Limb (tissue), 2 donors: ENCODE measurements at regions not wholly inside any gene's neighbourhood (a gene's known extent, or its start where the extent isn't known, plus 50 kb on each side); places are given as distances from the start of the nearest gene placed in this dataset.
"Not testable (repeated sequence)": the region's sequence is repeated elsewhere in the genome, so short reads cannot be mapped to it uniquely, and the experiment has no call there.

Experiments used
- DNase-seq, 2 donors: peaks; one replicate each; pipeline ENCODE4 v3.0.0-alpha.2; 2016; ENCODE audit errors: extremely low spot score in 2 of 2

DNA sequence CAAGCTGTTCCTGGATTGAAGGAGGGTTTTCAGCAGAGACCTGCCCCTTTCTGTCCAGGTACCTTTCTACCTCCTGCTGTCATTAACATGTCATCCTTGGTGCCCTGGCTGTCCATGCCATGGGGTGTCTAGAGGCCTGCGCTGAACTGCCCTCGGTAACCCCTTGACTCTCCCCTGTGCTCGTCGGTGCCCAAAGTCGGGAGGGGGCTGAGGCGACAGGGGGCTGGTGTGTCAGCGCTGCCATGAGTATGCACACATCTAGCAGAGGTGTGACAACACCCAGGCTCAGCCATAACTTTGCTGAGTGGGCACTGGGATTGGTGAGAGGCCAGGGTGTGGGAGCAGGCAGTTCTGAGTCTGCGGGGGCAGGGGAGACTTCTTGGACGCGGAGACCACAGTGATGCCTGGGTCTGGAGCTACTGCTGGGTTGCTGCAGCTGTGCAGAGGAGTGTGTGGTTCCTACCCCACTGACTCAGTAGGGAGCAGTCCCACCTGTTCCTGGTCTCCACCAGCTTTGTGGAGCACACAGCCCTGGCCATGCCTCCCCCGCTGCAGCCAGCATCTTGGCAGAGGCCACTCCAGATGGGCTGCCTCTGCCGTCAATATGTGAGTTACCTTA, 376.2 kb upstream of the SEMA3C start:
- DNase-seq, result no peak

DNA sequence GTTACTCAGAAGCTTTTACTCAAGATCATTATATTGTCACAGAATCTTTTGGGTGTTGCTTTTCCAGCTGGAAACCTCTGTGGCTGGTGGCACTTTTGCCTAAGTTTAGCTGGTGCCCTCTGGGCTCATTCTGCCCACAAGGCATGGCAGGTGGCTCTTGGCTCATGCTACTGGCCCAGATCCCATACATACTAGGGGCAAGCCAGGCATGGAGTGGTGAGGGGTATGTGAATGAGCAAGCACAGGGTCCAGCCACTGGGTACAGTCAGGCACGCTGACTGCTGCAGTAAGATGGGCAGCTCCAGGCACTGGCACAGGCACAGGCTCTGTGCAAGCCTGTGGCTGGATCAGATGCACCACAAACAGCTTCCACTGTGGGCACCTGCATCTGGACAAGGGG, 375.0 kb upstream of the SEMA3C start:
- DNase-seq, result no peak

DNA sequence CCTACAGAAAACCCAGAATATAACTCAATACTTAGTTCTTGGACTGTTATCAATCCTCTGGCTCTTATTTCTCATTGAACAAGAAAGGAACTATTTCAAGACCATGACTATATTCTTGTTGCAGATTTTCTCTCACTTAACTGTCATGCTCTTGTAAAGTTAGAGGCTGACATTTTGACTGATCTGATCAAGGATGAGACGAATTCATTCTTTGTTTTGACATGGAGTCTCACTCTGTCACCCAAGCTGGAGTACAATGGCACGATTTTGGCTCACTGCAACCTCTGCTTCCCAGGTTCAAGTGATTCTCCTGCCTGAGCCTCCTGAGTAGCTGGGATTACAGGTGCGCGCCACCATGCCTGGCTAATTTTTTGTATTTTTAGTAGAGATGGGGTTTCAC, 367.9 kb upstream of the SEMA3C start:
- DNase-seq, result not testable (repeated sequence)

DNA sequence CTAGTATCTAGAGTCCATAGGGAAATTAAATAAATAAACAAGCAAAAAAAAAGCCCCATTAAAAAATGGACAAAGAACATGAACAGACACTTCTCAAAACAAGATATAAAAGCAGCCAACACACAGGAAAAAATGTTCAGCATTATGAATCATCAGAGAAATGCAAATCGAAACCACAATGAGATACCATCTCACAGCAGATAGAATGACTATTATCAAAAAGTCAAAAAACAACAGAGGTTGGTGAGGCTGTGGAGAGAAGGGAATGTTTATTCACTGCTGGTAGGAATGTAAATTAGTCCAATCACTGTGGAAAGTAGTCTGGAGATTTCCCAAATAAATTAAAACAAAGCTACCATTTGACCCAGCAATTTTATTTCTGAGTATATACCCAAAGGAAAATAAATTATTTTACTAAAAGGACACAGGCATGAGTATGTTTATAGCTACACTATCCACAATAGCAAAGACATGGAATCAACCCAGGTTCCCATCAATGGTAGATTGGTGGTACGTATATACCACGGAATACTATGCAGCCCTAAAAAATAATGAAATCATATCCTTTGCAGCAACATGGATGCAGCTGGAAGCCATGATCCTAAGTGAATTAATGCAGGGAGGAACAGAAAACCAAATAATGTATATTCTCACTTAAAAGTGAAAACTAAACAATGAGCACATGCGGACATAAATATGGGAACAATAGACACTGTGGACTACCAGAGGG, 366.5 kb upstream of the SEMA3C start:
- DNase-seq, result no peak

DNA sequence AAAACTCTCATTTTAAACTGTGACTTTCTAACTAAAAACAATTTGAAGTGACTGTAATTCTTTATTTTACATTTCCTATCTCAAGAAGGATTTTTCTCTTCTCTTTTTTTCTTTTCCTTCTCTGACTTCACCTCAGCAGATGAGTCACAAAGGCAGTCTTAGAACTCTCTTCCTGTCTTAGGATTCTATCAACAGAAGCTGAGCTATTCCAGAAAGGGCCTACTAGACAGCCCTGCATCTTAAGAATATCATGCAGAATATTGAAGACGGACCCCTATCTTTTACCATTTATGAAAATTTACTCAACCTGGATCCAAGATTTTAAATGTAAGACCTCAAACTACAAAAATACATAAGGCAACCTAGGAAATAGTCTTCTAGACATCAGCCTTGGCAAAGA, 365.7 kb upstream of the SEMA3C start:
- no peak for DNase-seq

DNA sequence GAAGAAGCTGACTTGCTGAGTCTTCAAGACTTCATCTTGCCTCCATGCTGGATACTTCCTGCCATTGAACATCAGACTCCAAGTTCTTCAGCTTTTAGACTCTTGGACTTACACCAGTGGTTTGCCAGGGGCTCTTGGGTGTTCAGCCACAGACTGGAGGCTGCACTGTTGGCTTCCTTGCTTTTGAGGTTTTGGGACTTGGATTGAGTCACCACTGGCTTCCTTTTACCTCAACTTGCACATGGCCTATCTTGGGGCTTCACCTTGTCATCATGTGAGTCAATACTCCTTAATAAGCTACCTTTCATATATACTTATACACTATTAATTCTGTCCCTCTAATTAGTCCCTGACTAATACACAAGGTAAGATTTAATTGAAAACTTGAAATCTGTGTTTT, 361.7 kb upstream of the SEMA3C start:
- no peak for DNase-seq

DNA sequence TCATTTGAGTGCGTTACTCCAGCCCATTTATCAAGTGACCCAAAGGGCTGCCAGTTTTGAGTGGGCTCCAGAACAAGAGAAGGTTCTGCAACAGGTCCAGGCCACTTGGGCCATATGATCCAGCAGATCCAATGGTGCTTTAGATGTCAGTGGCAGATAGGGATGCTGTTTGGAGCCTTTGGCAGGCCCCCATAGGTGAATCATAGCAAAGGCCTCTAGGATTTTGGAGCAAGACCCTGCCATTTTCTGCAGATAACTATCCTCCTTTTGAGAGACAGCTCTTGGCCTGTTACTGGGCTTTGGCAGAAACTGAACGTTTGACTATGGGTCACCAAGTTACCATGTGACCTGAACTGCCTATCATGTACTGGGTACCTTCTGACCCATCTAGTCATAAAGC, 358.8 kb upstream of the SEMA3C start:
- no peak for DNase-seq

DNA sequence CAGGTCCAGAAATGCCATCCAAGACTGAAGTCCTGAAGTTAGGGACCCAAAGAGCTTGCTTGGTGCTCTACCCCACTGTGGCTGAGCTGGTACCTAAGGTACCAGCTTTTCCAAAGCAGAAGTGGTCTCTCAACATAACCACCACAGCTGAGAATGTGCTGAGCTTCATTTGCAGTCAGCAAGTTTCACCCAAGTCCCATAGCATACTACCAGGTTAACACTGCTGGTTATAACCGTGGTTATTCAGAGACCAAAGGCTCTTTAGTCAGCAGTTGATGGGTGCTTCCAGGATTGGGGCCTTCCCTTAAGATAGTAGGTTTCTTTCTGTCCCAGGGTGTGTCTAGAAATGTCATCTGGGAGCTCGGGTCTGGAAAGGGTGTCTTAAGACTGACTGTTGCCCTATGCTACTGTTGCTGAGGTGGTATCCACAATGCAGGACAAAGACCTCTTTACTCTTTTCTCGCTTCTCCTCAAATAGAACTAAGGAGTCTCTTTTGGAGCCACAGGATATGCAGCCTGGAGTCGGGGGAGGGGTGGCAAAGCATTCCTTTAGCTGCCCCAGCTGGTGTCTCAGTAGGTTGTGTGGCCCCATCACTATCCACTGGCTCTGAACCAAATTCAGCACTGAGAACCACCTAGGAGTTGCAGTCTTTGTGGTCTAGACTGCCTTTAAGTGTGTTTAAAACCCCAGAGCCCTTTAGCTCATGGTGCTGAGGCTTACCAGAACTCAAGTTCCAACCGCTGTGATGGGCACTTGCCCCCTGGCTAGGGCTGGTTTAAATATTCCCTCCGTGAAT, 354.9 kb upstream of the SEMA3C start:
- no peak for DNase-seq

DNA sequence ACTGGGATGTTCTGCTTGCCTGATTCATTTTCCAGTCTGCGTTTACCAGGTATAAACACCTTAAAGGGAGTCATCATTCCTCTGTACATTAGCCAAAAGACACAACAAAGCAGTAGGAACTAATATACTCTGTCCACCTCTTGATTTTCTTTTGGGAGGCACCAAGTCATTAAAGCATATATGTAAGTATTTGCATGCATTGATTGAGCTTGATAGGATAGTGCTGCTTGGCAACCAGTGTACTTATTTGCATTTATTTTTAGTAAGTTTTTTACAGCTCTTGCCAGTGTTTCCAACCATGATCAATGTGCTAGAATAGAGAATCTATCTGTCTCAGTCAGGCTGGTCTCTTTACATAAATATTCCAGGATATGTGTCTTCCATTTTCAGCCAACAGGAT, 353.3 kb upstream of the SEMA3C start:
- no peak for DNase-seq

DNA sequence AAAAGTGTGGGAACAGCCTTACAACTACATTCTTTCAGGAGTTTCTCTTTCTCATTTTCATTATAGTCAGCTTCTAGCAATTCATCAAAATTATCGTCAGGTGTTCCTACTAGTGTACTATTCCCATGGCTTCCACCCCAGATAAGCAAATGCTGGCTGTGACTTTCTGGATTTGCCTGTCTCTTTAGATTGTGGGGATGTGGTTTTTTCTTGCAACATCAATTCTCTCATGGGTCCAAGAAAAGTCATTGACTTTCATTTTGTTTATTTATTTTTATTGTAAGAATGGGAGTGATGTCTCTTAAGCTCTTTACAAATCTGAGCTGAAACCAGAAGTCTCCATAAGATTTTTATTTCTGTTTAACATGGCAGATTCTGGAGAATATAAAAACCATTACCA, 349.7 kb upstream of the SEMA3C start:
- no peak for DNase-seq

DNA sequence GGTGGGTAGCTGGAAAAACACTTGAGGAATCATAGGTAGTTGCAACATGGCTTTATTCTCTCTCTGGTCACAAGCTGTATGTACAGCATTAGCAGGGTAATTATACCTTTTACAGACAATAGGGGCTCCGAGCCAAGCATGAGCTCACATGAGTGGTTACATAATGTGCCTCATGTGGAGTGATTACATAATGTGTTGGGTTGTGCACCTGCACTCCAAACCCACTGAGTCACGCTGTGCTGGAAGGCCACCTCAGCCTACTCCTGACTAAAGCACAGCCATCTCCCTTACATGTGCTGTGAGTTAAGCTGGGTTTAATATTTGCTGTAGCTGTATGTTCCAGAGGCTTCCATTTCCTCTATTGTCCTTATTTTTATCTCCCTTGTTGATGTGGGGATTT, 348.7 kb upstream of the SEMA3C start:
- DNase-seq, result no peak

DNA sequence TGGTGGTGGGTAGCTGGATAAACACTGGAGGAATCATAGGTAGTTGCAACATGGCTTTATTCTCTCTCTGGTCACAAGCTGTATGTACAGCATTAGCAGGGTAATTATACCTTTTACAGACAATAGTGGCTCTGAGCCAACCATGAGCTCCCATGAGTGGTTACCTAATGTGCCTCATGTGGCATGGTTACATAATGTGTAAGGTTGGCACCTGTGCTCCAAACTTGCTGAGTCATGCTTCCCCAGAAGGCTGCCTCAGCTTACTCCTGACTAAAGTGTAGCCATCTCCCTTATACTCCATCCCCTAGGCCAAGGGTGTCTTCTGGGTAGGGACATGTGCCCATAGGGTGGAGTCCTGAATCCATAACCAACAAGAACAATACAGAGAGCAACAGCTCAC, 345.3 kb upstream of the SEMA3C start:
- no peak for DNase-seq

DNA sequence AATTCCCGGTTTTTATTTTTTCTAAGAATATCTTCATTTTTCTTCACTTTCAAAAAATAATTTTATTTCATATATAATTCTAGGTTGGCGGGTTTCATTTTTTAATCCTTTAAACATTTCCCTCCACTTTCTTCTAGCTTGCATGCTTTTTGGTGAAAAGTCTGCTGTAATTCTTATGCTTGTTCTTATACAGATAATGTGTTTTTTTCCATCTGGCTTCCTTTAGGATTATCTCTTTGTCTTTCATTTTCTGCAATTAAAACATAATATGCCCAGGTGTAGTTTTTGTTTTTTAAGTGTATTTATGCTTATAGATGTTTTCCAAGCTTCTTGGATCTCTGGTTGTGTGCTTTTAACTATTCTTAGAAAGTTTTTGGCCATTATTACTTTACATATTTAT, 341.3 kb upstream of the SEMA3C start:
- no peak for DNase-seq

DNA sequence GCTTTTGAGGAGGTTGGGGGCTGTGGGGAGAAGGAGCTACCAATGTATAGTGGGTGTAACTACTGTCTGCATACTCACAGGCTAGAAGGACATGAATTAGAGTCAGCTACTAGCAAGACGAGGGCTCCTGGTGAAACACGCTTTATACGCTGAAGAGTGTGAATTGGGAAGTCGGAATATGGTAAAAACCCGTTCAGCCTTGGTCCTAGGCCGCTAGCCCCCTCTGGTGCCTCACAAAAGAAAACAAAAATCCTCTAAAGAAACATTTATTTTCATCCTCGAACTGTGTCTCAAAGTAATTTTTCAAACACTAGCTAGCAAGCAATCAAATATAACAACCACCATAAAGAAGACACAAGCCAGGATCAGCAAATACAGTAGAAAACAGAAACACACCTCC, 338.1 kb upstream of the SEMA3C start:
- peak in 1 of 2 donors; percentile 31 for DNase-seq

DNA sequence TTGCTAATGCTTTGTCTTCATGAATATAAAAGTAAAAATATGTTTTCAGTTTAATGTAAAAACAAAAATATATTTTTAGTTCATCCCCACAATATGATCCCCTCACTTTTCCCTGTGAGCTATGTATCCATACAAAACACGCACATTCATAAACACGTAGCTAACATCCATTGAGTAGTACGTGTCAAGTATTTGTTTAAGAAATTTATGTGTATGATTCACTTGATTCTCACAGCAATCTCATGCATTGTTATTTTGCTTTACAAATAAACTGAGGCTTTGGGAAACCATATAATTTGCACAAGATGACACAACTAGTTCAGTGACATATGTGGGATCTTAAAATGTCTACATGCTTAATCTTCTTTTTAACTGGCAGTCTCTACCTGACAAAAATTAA, 329.6 kb upstream of the SEMA3C start:
- DNase-seq, result no peak

DNA sequence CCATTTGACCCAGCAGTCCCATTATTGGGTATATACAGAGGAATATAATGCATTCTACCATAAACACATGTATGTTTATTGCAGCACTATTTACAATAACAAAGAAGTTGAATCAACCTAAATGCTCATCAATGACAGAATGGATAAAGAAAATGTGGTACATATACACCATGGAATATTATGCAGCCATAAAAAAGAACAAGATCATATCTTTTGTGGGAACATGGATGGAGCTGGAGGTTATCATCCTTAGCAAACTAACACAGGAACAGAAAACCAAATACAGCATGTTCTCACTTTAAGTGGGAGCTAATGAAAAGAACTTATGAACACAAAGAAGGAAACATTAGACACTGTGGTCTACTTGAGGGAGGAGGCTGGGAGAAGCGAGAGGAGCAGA, 328.5 kb upstream of the SEMA3C start:
- not testable (repeated sequence) for DNase-seq

DNA sequence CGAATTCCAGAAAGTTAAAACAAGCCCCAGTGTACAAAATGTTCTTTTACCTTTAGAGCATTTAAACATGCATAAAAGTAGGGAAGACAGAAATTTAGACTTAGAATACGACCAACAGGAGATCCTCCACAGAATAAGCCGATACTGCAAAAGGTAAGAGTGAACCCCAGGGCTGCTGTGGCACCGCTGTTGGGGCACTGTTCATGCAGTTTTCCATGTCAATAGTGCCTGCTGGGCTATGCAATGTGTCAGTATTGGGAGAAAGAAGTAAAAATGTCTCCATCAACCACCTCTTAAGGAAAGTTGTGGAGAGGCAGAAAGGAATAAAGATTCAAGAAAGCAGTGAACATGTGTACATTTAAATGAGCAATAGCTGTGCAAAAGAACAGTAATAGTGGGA, 326.5 kb upstream of the SEMA3C start:
- DNase-seq, result no peak

DNA sequence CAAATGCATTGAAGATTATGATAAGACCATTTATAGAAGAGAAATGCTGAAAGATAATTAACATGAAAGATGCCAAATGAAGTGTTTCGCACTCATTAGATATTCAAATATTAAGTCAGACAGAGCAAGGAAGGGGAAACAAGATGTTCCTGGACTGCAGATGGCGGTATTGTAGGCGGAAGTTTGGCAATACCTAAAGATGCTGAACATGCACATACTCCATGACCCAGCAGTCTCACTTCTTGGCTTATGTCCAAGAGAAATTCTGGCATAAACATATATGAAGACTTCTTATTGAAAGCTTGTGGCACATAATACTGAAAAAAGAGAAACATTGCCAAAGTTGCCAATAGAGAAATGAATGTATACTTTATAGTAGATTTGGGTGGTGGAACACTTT, 325.4 kb upstream of the SEMA3C start:
- no peak for DNase-seq

DNA sequence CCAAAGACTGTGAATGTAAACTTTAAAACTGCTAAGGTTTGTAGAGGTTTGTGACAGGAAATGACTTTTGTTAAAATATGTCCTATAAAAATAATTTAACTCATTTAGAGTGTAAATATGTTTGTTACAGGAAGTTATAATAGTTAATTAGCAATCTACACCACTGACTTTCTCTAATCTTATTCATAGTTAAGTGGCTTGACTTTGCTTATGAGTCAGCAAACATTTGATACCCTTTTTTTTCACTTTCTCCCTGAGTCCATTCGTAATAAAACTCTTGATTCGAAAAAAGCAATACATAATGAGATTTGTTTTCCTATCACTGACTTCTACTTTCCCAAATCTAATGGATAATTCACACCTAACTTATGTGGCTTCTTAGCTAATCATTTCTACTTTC, 317.7 kb upstream of the SEMA3C start:
- no peak for DNase-seq

DNA sequence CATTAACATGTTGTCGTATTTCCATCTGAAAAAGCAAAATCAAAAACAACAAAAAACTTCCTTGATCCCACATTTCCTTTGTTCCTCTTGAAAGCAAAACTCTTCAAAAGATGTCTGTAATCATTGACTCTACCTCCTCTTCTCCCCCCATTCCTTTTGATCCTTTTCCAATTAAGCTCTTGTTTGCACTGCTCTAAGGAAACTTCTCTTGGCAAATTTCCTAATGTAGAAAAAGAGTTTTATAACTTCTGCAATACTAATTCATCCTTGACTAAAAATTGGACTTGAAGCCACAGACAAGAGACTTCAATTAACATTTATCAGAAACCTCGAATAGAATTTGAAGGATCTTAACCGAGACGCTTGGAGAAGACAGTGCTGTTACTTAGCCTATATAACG, 317.1 kb upstream of the SEMA3C start:
- DNase-seq, result no peak

DNA sequence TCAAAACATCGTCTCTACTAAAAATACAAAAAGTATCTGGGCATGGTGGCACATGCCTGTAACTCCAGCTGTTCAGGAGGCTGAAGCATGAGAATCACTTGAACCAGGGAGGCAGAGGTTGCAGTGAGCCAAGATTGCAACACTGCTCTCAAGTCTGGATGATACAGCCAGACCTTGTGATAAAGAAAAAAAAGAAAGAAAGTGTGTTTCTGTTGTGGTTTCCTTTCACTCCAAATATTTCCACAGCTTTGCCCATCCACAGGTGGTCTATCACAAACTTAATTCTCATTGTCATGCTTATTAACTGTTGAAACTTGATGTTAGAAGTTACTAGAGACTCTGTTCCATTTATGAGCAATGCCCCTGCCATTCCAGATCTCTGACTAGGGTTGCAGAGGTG, 316.0 kb upstream of the SEMA3C start:
- no peak for DNase-seq

DNA sequence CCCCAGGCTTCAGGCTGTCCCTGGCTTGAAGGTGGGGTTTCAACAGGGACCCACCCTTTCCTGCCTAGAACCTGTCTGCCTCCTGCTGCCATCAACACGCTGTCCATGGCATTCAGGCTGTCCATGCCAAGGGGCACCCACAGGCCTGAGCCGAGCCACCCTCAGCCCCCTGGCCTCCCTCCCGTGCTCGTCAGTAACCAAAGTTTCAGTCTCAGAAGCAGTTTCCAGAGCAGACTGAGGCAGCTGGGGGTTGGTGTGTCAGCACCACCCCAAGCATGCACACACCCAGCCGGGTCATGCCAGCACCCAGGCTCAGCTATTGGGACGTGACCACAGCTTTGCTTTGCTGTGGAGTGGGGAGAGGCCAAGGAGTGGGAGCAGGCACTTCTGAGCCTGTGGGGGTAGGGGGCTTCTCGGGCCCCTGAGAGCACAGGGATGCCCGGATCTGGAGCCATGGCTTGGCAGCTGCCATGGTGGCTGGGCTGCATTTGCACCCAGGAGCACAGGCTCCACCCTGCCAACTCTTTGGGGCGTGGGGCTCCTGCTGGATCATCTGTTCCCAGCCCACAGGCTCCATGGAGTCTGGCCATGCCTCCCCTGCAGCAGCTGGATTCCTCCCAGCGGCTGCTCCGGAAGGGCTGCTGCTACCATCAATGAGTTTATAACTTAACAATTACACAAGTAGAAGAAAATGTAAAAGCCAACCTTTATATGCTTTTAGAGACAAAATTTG, 314.5 kb upstream of the SEMA3C start:
- DNase-seq, result no peak
